PC-9 (cell line): ENCODE measurements at regions not wholly inside any gene's neighbourhood (a gene's known extent, or its start where the extent isn't known, plus 50 kb on each side); places are given as distances from the start of the nearest gene placed in this dataset.
A peak's percentile ranks its signal among the peaks of the same experiment; 100 is the strongest.

Experiments used
- BruUV-seq: library from RNA; stranded (reverse); fragments of 400-500 nt; replicated peaks from 2 replicates; lab custom pipeline; 2021; lab: Mats Ljungman, UMichigan
- CTCF ChIA-PET: fragments of 300-600 bp; sonication (Branson Sonifier 250); formaldehyde crosslinking; loops from one replicate; lab custom pipeline; 2022; ENCODE audit warnings: antibody characterized with exemption; lab: Charles Lee
- POLR2A ChIA-PET: fragments of 300-600 bp; sonication (Branson Sonifier 250); formaldehyde crosslinking; loops from one replicate; lab custom pipeline; 2022; ENCODE audit warnings: antibody characterized with exemption; ENCODE audit not compliant: unreplicated experiment; lab: Charles Lee
- DNase-seq, 2 experiments: peaks; one replicate each; pipeline versions ENCODE4 v3.0.0 to v3.0.0-alpha.2; 2015 to 2022; ENCODE audit warnings: mixed read lengths in 1 of 2
- H2AFZ ChIP-seq: fragments of 200-600 bp; sonication (generic); 2 replicates; pipeline ENCODE4 v1.8.1; 2017; ENCODE audit warnings: antibody characterized with exemption
- H3F3A ChIP-seq: fragments of 200-600 bp; sonication (generic); 2 replicates; pipeline ENCODE4 v1.8.1; 2017; ENCODE audit warnings: antibody characterized with exemption, mild to moderate bottlenecking, low read depth; ENCODE audit not compliant: insufficient read depth
- H3K27ac ChIP-seq: fragments of 200-600 bp; sonication (generic); 2 replicates; pipeline ENCODE4 v1.6.1; 2016; ENCODE audit warnings: mixed run types
- H3K27me3 ChIP-seq: fragments of 200-600 bp; sonication (generic); 2 replicates; pipeline ENCODE4 v1.6.1; 2016; ENCODE audit warnings: low read depth, mixed run types; ENCODE audit not compliant: insufficient read depth
- H3K36me3 ChIP-seq: fragments of 200-600 bp; sonication (generic); 2 replicates; pipeline ENCODE4 v1.6.1; 2016; ENCODE audit warnings: low read depth, mixed run types
- H3K4me1 ChIP-seq: fragments of 200-600 bp; sonication (generic); replicated peaks from 2 replicates; pipeline ENCODE4 v1.6.1; 2016; ENCODE audit warnings: mixed run types; ENCODE audit not compliant: insufficient read depth
- H3K4me2 ChIP-seq: fragments of 200-600 bp; sonication (generic); 2 replicates; pipeline ENCODE4 v1.6.1; 2017; ENCODE audit warnings: mixed run types
- H3K4me3 ChIP-seq: fragments of 200-600 bp; sonication (generic); 2 replicates; pipeline ENCODE4 v1.6.1; 2016; ENCODE audit warnings: mixed run types
- H3K79me2 ChIP-seq: fragments of 200-600 bp; sonication (generic); 2 replicates; pipeline ENCODE4 v1.6.1; 2017; ENCODE audit warnings: low read depth, mixed run types
- H3K9me2 ChIP-seq: fragments of 200-600 bp; sonication (generic); 2 replicates; pipeline ENCODE4 v1.8.1; 2017; ENCODE audit warnings: mild to moderate bottlenecking; ENCODE audit not compliant: insufficient read depth
- H3K9me3 ChIP-seq: fragments of 200-600 bp; sonication (generic); 2 replicates; pipeline ENCODE4 v1.8.1; 2016; ENCODE audit warnings: low read depth; ENCODE audit not compliant: insufficient read depth
- H4K20me1 ChIP-seq: fragments of 200-600 bp; sonication (generic); 2 replicates; pipeline ENCODE4 v1.8.1; 2017; ENCODE audit not compliant: insufficient read depth
- CTCF ChIP-seq: fragments of 200-600 bp; sonication (generic); conservative IDR thresholded peaks from 2 replicates; pipeline ENCODE4 v1.6.1; 2017; ENCODE audit warnings: mixed run types, antibody characterized with exemption, mild to moderate bottlenecking, moderate library complexity
- EZH2 ChIP-seq: fragments of 200-600 bp; sonication (generic); IDR thresholded peaks from 2 replicates; pipeline ENCODE4 v1.8.0; 2017; ENCODE audit warnings: antibody characterized with exemption, low read depth
- intact Hi-C: fragments of 100-400 bp; cut with micrococcal nuclease; formaldehyde crosslinking; loops from one replicate; pipeline ENCODE4 v1.10.0; 2022; ENCODE audit not compliant: unreplicated experiment

- Histone ChIP-seq H3K27me3 (no peaks in the 10 kb centered on the region), H3K27ac (peak overlapping the region; percentile 75), H4K20me1 (no peaks in the 10 kb centered on the region), H3K4me2 (peak overlapping the region; percentile 48), H2AFZ (no peak overlapping the region), H3K4me1 (peaks cover 24% of the 10 kb centered on the region), H3K36me3 (no peaks in the 10 kb centered on the region), H3F3A (peaks cover 23% of the 10 kb centered on the region), H3K9me2 (no peaks in the 10 kb centered on the region), H3K9me3 (peaks cover 7% of the 10 kb centered on the region; the same call in 1 of the 2 replicates), H3K79me2 (no peaks in the 10 kb centered on the region; the same call in 1 of the 2 replicates), H3K4me3 (no peak overlapping the region)
- DNase-seq, result no peak
- TF ChIP-seq EZH2 (no peak), CTCF (no peak)
- CTCF ChIA-PET, result no interaction called here
- no TSS peak for BruUV-seq
- intact Hi-C loops, result no loop called here
- POLR2A ChIA-PET, result no interaction called here
Measured at GRCh38 chr18:55763805-55764204, 175.8 kb upstream of the TCF4 start.

GRCh38 chr18:55763298-55763697 lies 175.3 kb upstream of the TCF4 start:
- H3K27me3 ChIP-seq, result no peaks in the 10 kb centered on the region
- no peaks in the 10 kb centered on the region for H3K9me2 ChIP-seq
- no peak for TF ChIP-seq EZH2
- DNase-seq, result peak in 1 of 2 experiments; percentile 92
- peaks cover 23% of the 10 kb centered on the region for H3F3A ChIP-seq
- peak overlapping the region; percentile 75 for H3K27ac ChIP-seq
- H3K4me1 ChIP-seq, result peaks cover 24% of the 10 kb centered on the region
- H3K4me2 ChIP-seq, result peak overlapping the region; percentile 48
- POLR2A ChIA-PET, result no interaction called here
- no peaks in the 10 kb centered on the region for H4K20me1 ChIP-seq
- intact Hi-C loops, result no loop called here
- no peak overlapping the region for H2AFZ ChIP-seq
- BruUV-seq, result no TSS peak
- CTCF ChIA-PET, result no interaction called here
- no peaks in the 10 kb centered on the region; the same call in 1 of the 2 replicates for H3K79me2 ChIP-seq
- H3K9me3 ChIP-seq, result peaks cover 4% of the 10 kb centered on the region; the same call in 1 of the 2 replicates
- H3K4me3 ChIP-seq, result no peak overlapping the region
- no peaks in the 10 kb centered on the region for H3K36me3 ChIP-seq

GRCh38 chr18:55762424-55762823 lies 174.4 kb upstream of the TCF4 start:
- TF ChIP-seq CTCF, result no peak
- no peak for TF ChIP-seq EZH2
- Histone ChIP-seq H3K27ac (peak overlapping the region; percentile 75), H3K79me2 (no peaks in the 10 kb centered on the region; the same call in 1 of the 2 replicates), H3K4me1 (peaks cover 24% of the 10 kb centered on the region), H3K27me3 (no peaks in the 10 kb centered on the region), H3F3A (peaks cover 23% of the 10 kb centered on the region), H3K4me2 (peak overlapping the region; percentile 48; the same call in 1 of the 2 replicates), H4K20me1 (no peaks in the 10 kb centered on the region), H3K9me3 (no peaks in the 10 kb centered on the region; the same call in 1 of the 2 replicates), H3K9me2 (no peaks in the 10 kb centered on the region), H2AFZ (no peak overlapping the region), H3K36me3 (no peaks in the 10 kb centered on the region), H3K4me3 (no peak overlapping the region)
- no TSS peak for BruUV-seq
- CTCF ChIA-PET, result no interaction called here
- POLR2A ChIA-PET, result no interaction called here
- DNase-seq, result no peak
- intact Hi-C loops, result no loop called here
